ENCODE measurements at regions not wholly inside any gene's neighbourhood (a gene's known extent, or its start where the extent isn't known, plus 50 kb on each side); places are given as distances from the start of the nearest gene placed in this dataset.
A peak's percentile ranks its signal among the peaks of the same experiment; 100 is the strongest.

GRCh38 chr16:51797669-51798259 is 646.7 kb upstream of the SALL1 start:
- H3K27ac Mint-ChIP-seq = no peak overlapping the region
- no peak overlapping the region for H3K4me3 Mint-ChIP-seq
- no peaks in the 10 kb centered on the region for H3K27me3 Mint-ChIP-seq
- no peak for DNase-seq (ENCODE audit: extremely low spot score, unreplicated experiment)
- peaks cover 4% of the 10 kb centered on the region for H3K9me3 Mint-ChIP-seq
- H3K36me3 Mint-ChIP-seq = no peaks in the 10 kb centered on the region
- TF ChIP-seq CTCF (conservative IDR thresholded peaks at IDR 0.05) = no peak
- H3K4me1 Mint-ChIP-seq (ENCODE audit: unreplicated experiment) = no peaks in the 10 kb centered on the region

GRCh38 chr16:51779240-51779639 is 628.2 kb upstream of the SALL1 start:
- TF ChIP-seq CTCF (conservative IDR thresholded peaks at IDR 0.05) = no peak
- Mint-ChIP-seq H3K4me1 (ENCODE audit: unreplicated experiment) (no peaks in the 10 kb centered on the region), H3K9me3 (no peaks in the 10 kb centered on the region), H3K27ac (no peak overlapping the region), H3K36me3 (no peaks in the 10 kb centered on the region), H3K4me3 (no peak overlapping the region), H3K27me3 (peaks cover 2% of the 10 kb centered on the region)
- DNase-seq (ENCODE audit: extremely low spot score, unreplicated experiment) = no peak

- Mint-ChIP-seq H3K4me1 (ENCODE audit: unreplicated experiment) (no peaks in the 10 kb centered on the region), H3K9me3 (peaks cover 4% of the 10 kb centered on the region), H3K27me3 (no peaks in the 10 kb centered on the region), H3K4me3 (no peak overlapping the region), H3K27ac (no peak overlapping the region), H3K36me3 (no peaks in the 10 kb centered on the region)
- no peak for DNase-seq (ENCODE audit: extremely low spot score, unreplicated experiment)
- TF ChIP-seq CTCF (conservative IDR thresholded peaks at IDR 0.05) = no peak
These were observed 622.2 kb upstream of the SALL1 start for GRCh38 chr16:51773071-51773890.

- H3K4me3 Mint-ChIP-seq = no peak overlapping the region
- no peak overlapping the region for H3K27ac Mint-ChIP-seq
- peaks cover 16% of the 10 kb centered on the region for H3K4me1 Mint-ChIP-seq (ENCODE audit: unreplicated experiment)
- no peaks in the 10 kb centered on the region for H3K9me3 Mint-ChIP-seq
- no peak for TF ChIP-seq CTCF (conservative IDR thresholded peaks at IDR 0.05)
- peaks cover 32% of the 10 kb centered on the region for H3K27me3 Mint-ChIP-seq
- DNase-seq (ENCODE audit: extremely low spot score, unreplicated experiment) = no peak
- H3K36me3 Mint-ChIP-seq = no peaks in the 10 kb centered on the region
These were observed 615.7 kb upstream of the SALL1 start for GRCh38 chr16:51766739-51767138.

GRCh38 chr16:51763072-51763661 is 612.1 kb upstream of the SALL1 start:
- Mint-ChIP-seq H3K36me3 (no peaks in the 10 kb centered on the region), H3K9me3 (no peaks in the 10 kb centered on the region), H3K27ac (no peak overlapping the region), H3K4me1 (ENCODE audit: unreplicated experiment) (peaks cover 38% of the 10 kb centered on the region), H3K4me3 (peak overlapping the region; percentile 15), H3K27me3 (peaks cover 57% of the 10 kb centered on the region)
- no peak for DNase-seq (ENCODE audit: extremely low spot score, unreplicated experiment)
- no peak for TF ChIP-seq CTCF (conservative IDR thresholded peaks at IDR 0.05)
